SK-N-MC (cell line): ENCODE measurements at regions not wholly inside any gene's neighbourhood (a gene's known extent, or its start where the extent isn't known, plus 50 kb on each side); places are given as distances from the start of the nearest gene placed in this dataset.

Experiments
- EZH2 ChIP-seq: fragments of 200-600 bp; sonication (generic); IDR thresholded peaks from one replicate; pipeline ENCODE4 v1.6.1; 2017; ENCODE audit warnings: antibody characterized with exemption
- FOXP2 ChIP-seq: optimal IDR thresholded peaks from 2 replicates; pipeline ENCODE3; 2011; ENCODE audit warnings: mild to moderate bottlenecking, moderate library complexity; ENCODE audit not compliant: insufficient read depth; ENCODE audit errors: extremely low read length, control extremely low read depth
- POLR2AphosphoS5 ChIP-seq: IDR thresholded peaks from 2 replicates; pipeline ENCODE4 v1.6.1; 2012; ENCODE audit warnings: mild to moderate bottlenecking, low read depth, low read length, borderline replicate concordance

DNA sequence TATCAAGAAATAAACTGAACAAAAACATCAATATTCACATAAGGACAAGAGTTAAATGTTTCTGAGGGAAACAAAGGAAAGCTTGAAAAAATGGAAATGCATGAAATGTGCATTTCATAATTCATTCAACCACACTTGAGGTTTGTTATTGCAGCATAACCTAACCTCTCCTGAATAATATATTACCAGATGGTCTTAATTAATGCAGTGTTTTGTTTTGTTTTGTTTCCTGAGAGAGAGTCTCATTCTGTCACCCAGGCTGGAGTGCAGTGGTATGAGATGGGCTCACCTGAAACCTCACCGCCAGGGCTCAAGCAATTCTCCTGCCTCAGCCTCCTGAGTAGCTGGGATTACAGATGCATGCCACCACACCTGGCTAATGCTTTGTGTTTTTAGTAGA, 139.9 kb upstream of the PIEZO2 start:
- TF ChIP-seq POLR2AphosphoS5 (no peak), EZH2 (no peak), FOXP2 (no peak)
